Bronchial epithelial cell (primary cell): ENCODE measurements at regions not wholly inside any gene's neighbourhood (a gene's known extent, or its start where the extent isn't known, plus 50 kb on each side); places are given as distances from the start of the nearest gene placed in this dataset.
"Not testable (repeated sequence)": the region's sequence is repeated elsewhere in the genome, so short reads cannot be mapped to it uniquely, and the experiment has no call there.

Source experiments
- DNase-seq: peaks from one replicate; pipeline ENCODE4 v3.0.0-alpha.2; 2010; ENCODE audit warnings: low read depth
- FAIRE-seq: peaks from 2 replicates; lab custom pipeline; 2011; peaks lifted over from hg19 to GRCh38; lab: Jason Lieb, UNC
- H3K27me3 ChIP-seq: 2 replicates; pipeline ENCODE4 v1.5.1; 2011; ENCODE audit warnings: low read length; ENCODE audit not compliant: control insufficient read depth, insufficient read depth
- H3K36me3 ChIP-seq: 2 replicates; pipeline ENCODE4 v1.5.1; 2011; ENCODE audit warnings: low read length; ENCODE audit not compliant: control insufficient read depth, insufficient read depth
- H3K4me3 ChIP-seq: 2 replicates; pipeline ENCODE4 v1.5.1; 2011; ENCODE audit warnings: mild to moderate bottlenecking, low read depth, low read length, control low read depth
- TF ChIP-seq, protein P1 (sequence below): IDR thresholded peaks from 2 replicates; pipeline ENCODE4 v1.5.1; 2011; ENCODE audit warnings: mild to moderate bottlenecking, moderate library complexity, low read length, control low read depth, inconsistent platforms; ENCODE audit not compliant: insufficient read depth, severe bottlenecking

DNA sequence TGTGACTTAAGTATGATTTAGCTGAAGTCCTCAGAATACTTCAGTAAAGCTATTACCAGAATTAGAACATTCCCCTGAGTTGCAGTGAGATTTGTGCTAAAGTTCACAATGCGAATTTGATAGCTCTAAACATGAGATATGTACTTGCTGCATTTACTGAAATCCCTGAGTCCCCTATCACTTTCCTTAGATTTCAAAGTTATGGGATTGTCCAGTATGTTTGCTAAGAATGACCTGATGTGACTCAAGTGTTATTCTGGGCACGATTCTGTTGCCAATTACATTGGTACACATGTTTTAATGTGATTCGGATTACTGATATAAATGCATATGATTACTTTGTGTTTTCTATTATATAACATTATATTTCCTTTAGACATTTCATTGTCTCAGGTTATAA, 91.3 kb upstream of the AMOT start:
- TF ChIP-seq, protein P1, sequence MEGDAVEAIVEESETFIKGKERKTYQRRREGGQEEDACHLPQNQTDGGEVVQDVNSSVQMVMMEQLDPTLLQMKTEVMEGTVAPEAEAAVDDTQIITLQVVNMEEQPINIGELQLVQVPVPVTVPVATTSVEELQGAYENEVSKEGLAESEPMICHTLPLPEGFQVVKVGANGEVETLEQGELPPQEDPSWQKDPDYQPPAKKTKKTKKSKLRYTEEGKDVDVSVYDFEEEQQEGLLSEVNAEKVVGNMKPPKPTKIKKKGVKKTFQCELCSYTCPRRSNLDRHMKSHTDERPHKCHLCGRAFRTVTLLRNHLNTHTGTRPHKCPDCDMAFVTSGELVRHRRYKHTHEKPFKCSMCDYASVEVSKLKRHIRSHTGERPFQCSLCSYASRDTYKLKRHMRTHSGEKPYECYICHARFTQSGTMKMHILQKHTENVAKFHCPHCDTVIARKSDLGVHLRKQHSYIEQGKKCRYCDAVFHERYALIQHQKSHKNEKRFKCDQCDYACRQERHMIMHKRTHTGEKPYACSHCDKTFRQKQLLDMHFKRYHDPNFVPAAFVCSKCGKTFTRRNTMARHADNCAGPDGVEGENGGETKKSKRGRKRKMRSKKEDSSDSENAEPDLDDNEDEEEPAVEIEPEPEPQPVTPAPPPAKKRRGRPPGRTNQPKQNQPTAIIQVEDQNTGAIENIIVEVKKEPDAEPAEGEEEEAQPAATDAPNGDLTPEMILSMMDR: no peak
- no peak overlapping the region for H3K4me3 ChIP-seq
- DNase-seq (no peak), FAIRE-seq (no peak)
- no peaks in the 10 kb centered on the region for H3K36me3 ChIP-seq
- no peaks in the 10 kb centered on the region for H3K27me3 ChIP-seq

DNA sequence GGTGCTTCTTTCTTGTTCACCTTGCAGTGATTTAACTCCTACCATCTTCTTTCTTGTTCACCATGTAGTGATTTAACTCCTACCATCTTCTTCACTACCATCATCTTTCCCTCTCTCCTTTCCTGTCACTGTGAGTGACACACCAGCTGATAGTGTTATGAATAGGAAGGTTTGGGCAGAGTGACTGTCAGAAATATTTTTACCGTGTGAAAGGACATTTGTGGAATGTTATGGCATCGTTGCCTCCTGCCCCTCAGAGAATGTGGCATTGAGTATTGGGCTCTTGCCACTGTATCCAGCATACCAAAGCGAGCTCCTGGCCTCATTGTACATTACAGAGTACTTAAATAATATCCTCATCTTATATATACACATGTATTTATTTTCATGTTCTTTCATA, 90.8 kb upstream of the AMOT start:
- H3K36me3 ChIP-seq: no peaks in the 10 kb centered on the region
- no peaks in the 10 kb centered on the region for H3K27me3 ChIP-seq
- TF ChIP-seq, protein P1: no peak
- H3K4me3 ChIP-seq: no peak overlapping the region
- no peak for FAIRE-seq
- no peak for DNase-seq

DNA sequence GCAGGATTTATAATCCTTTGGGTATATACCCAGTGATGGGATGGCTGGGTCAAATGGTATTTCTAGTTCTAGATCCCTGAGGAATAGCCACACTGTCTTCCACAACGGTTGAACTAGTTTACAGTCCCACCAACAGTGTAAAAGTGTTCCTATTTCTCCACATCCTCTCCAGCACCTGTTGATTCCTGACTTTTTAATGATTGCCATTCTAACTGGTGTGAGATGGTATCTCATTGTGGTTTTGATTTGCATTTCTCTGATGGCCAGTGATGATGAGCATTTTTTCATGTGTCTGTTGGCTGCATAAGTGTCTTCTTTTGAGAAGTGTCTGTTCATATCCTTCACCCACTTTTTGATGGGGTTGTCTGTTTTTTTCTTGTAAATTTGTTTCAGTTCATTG, 82.8 kb upstream of the AMOT start:
- H3K27me3 ChIP-seq, H3K4me3 ChIP-seq, H3K36me3 ChIP-seq, DNase-seq, FAIRE-seq: not testable (repeated sequence)

DNA sequence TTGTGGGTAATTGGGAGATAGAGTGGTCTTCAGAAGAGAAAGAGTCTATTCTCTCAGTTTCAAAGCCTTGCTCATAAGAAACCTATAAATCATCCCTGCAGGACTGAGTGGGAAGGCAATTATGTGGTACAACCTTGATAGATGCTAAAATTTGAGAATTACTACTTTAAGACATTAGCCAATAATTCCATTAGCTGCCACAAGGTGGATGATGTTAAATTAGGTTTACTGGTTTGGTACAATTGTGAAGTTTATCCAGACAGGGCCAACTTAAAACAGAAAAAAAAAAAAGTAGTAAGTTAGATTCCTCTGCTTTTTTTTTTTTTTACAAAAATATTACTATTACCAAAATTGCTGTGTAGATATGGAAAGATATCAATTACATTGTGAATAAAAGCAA, 73.2 kb upstream of the AMOT start:
- Histone ChIP-seq H3K36me3 (no peaks in the 10 kb centered on the region), H3K27me3 (no peaks in the 10 kb centered on the region), H3K4me3 (no peak overlapping the region)
- no peak for FAIRE-seq
- TF ChIP-seq, protein P1: no peak
- no peak for DNase-seq

DNA sequence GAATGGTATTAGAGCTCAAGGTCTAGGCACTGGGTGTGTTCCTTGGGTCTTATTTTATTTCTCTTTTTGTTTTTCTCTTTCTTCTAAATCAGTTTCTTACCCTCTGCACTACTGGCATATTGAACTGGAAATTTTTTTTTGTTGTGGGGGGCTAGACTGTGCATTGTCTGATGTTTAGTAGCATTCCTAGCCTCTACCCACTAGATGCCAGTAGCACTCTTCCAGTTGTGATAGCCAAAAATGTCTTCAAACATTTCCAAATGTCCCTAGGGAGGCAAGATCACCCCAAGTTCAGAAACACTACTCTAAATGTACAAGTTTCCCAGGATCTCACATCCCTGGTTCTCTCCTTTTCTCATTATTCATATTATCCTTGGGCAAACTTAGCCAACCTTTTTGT, 69.8 kb upstream of the AMOT start:
- no peak for FAIRE-seq
- no peak overlapping the region for H3K4me3 ChIP-seq
- H3K36me3 ChIP-seq: no peaks in the 10 kb centered on the region

DNA sequence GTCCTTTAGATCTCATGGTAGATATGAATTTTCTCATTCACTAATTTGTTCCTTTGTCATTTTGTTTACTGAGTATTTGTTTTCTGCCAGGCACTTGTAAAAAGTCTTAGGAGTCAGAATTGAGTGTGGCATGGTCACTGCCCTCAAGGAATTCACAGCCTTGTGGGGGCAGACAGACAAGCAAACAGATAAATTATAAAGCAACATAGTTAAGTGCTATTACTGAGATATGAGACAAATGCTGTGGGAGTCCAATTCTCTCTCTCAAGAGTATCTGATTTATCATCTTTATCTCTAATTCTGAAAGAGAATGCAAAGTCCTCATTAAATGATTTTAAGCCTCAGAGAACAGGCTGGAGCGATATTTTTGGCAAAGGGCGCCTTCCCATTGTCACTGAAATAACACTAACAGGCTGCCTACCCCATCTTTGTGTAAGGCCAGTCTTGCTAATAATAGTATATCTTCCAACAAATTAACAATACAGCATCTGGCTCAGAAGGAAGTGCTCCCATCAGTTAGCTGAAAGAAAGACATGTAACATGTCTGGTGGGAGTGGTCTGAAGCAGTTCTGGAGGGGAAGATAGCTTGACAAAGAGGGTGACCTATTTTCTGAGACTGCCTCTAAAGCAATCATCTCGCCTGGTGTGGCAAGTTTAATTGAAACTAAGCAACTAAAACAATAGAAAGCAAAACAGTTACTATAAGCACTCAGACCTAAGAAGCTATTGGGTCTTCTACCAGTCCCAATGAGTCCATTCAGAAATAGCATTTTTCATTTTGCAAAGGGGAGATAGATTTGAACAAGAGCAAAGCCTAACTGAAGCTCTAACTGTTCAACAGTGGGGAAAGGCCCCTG, 61.5 kb upstream of the AMOT start:
- DNase-seq (no peak), FAIRE-seq (no peak)
- Histone ChIP-seq H3K36me3 (no peaks in the 10 kb centered on the region), H3K27me3 (no peaks in the 10 kb centered on the region), H3K4me3 (no peak overlapping the region)
- TF ChIP-seq, protein P1: no peak

More for the DNA sequence above, 69.8 kb upstream of the AMOT start:
- H3K27me3 ChIP-seq: no peaks in the 10 kb centered on the region
- TF ChIP-seq, protein P1: no peak
- no peak for DNase-seq
